CD8-positive, alpha-beta memory T cell (primary cell): ENCODE measurements at regions not wholly inside any gene's neighbourhood (a gene's known extent, or its start where the extent isn't known, plus 50 kb on each side); places are given as distances from the start of the nearest gene placed in this dataset.

Experiments
- CTCF ChIA-PET: fragments of 350-600 bp; sonication (Branson Sonifier 250); formaldehyde crosslinking; loops from one replicate; lab custom pipeline; 2021; ENCODE audit warnings: antibody characterized with exemption; lab: Charles Lee
- POLR2A ChIA-PET: fragments of 350-600 bp; sonication (Branson Sonifier 250); formaldehyde crosslinking; loops from one replicate; lab custom pipeline; 2021; ENCODE audit warnings: antibody characterized with exemption; lab: Charles Lee
- DNase-seq, 5 donors: peaks; one replicate each; pipeline versions ENCODE4 v3.0.0 to v3.0.0-alpha.2; 2020 to 2022; ENCODE audit warnings: mixed read lengths in 1 of 5
- H3K27ac ChIP-seq: one replicate; pipeline ENCODE4 v1.7.0; 2013; ENCODE audit warnings: low read depth, mild to moderate bottlenecking, low read length, moderate library complexity
- H3K27me3 ChIP-seq: 2 replicates; pipeline ENCODE4 v1.7.0; 2013; ENCODE audit warnings: low read length, mild to moderate bottlenecking; ENCODE audit not compliant: insufficient read depth, poor library complexity, severe bottlenecking
- H3K36me3 ChIP-seq: 2 replicates; pipeline ENCODE4 v1.7.0; 2013; ENCODE audit warnings: mild to moderate bottlenecking, low read length, moderate library complexity; ENCODE audit not compliant: insufficient read depth
- H3K4me1 ChIP-seq: 2 replicates; pipeline ENCODE4 v1.7.0; 2013; ENCODE audit warnings: mild to moderate bottlenecking, low read length, moderate library complexity; ENCODE audit not compliant: insufficient read depth
- H3K4me3 ChIP-seq: 2 replicates; pipeline ENCODE4 v1.7.0; 2013; ENCODE audit warnings: mild to moderate bottlenecking, low read length
- H3K9me3 ChIP-seq: 2 replicates; pipeline ENCODE4 v1.7.0; 2013; ENCODE audit warnings: mild to moderate bottlenecking, low read length
- H3K27ac Mint-ChIP-seq, 8 donors: one replicate each; pipeline ENCODE4 v1.8.0; 2020 to 2021; ENCODE audit warnings: mixed read lengths in 8 of 8, mild to moderate bottlenecking in 6 of 8, inconsistent platforms in 3 of 8, moderate library complexity in 3 of 8
- H3K27me3 Mint-ChIP-seq, 2 donors: one replicate each; pipeline ENCODE4 v1.8.0; 2020 to 2021; ENCODE audit warnings: mixed read lengths in 2 of 2, mild to moderate bottlenecking in 1 of 2, moderate library complexity in 1 of 2
- H3K36me3 Mint-ChIP-seq, 3 donors: one replicate each; pipeline ENCODE4 v1.8.0; 2020 to 2021; ENCODE audit warnings: mixed read lengths in 3 of 3, inconsistent platforms in 1 of 3, mild to moderate bottlenecking in 1 of 3
- H3K4me1 Mint-ChIP-seq, 3 donors: one replicate each; pipeline ENCODE4 v1.8.0; 2020 to 2021; ENCODE audit warnings: mixed read lengths in 3 of 3, inconsistent platforms in 1 of 3, mild to moderate bottlenecking in 1 of 3
- H3K4me3 Mint-ChIP-seq, 7 donors: one replicate each; pipeline ENCODE4 v1.8.0; 2020 to 2021; ENCODE audit warnings: mixed read lengths in 7 of 7, mild to moderate bottlenecking in 6 of 7, moderate library complexity in 4 of 7, inconsistent platforms in 2 of 7
- H3K9me3 Mint-ChIP-seq, 5 donors: one replicate each; pipeline ENCODE4 v1.8.0; 2020 to 2022; ENCODE audit warnings: mixed read lengths in 5 of 5, mild to moderate bottlenecking in 3 of 5, moderate library complexity in 2 of 5, inconsistent platforms in 1 of 5

DNA sequence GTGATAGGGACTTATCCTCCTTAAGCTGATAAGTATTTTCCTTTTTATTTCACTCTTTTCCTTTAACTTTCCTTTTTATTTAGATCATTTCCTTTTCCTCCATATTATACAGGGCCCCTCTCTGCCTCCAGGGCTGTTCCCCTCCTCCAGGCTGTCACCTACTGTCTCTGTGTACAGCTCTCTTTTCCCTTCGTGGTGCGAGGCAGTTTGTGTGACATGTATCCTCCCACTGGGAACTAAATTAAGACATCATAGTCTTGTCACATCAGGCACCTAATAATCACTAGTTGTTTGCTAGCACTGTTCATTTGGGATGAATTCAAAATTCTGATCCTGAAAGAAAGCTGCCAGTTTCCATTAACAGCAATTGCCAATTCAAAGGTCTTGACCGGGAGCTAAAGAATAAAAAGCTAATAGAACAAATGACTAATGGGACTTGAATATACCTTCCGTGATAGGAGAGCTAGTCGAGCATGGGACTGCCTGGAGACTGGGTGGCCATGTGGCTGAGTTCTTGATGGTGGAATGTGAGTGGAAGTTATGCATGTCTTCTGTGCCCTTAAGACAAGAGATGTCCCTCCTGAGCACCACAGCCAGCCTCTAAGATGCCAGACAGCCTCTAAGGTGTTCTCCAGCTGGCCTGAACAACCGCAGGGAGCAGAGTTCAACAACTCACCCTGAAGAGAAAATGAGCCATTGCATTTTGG is 77.7 kb upstream of the LRRC55 start:
- CTCF ChIA-PET = interaction anchor here (0.9 kb wide), 1 partner anchor 15 kb away, joined by 3 read pairs; no protein-coding TSS in a partner anchor
- H3K4me3 ChIP-seq = no peak overlapping the region
- H3K9me3 ChIP-seq = no peaks in the 10 kb centered on the region
- Mint-ChIP-seq H3K36me3 (no peaks in the 10 kb centered on the region), H3K4me3 (no peak overlapping the region), H3K9me3 (peaks cover 4 to 13% (median 6%) of the 10 kb centered on the region in 5 donors), H3K27me3 (no peaks in the 10 kb centered on the region), H3K4me1 (no peaks in the 10 kb centered on the region), H3K27ac (no peak overlapping the region)
- no peaks in the 10 kb centered on the region for H3K36me3 ChIP-seq
- POLR2A ChIA-PET = no interaction called here
- no peak for DNase-seq
- no peaks in the 10 kb centered on the region for H3K4me1 ChIP-seq
- no peak overlapping the region for H3K27ac ChIP-seq
- H3K27me3 ChIP-seq = no peaks in the 10 kb centered on the region

DNA sequence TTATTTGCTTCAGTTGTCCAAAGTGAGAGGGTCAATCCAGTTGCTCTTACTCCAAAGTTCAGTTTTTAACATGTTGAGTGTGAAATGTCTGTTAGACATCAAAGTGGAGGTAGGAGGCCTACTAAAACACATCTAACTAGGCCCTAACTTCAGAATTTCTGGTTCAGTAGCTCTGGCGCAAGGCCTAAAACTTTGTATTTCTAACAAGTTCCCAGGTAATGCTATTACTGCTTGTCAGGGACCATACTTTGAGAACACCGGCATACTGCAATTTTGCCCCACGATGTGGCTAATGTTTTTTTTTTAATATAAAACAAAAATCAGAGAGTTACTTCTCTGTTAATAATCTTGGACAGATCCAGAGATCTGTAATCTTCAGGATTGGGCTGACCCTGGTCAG is 72.4 kb upstream of the LRRC55 start:
- H3K27ac Mint-ChIP-seq = no peak overlapping the region
- H3K36me3 Mint-ChIP-seq = no peaks in the 10 kb centered on the region
- H3K9me3 Mint-ChIP-seq = peaks cover 6 to 15% (median 12%) of the 10 kb centered on the region in 5 donors
- Histone ChIP-seq H3K27ac (no peak overlapping the region), H3K4me1 (no peaks in the 10 kb centered on the region), H3K9me3 (no peaks in the 10 kb centered on the region), H3K27me3 (no peaks in the 10 kb centered on the region), H3K4me3 (no peak overlapping the region), H3K36me3 (no peaks in the 10 kb centered on the region)
- no peak for DNase-seq
- no peaks in the 10 kb centered on the region for H3K4me1 Mint-ChIP-seq
- ChIA-PET CTCF (no interaction called here), POLR2A (no interaction called here)
- H3K27me3 Mint-ChIP-seq = no peaks in the 10 kb centered on the region
- H3K4me3 Mint-ChIP-seq = no peak overlapping the region

DNA sequence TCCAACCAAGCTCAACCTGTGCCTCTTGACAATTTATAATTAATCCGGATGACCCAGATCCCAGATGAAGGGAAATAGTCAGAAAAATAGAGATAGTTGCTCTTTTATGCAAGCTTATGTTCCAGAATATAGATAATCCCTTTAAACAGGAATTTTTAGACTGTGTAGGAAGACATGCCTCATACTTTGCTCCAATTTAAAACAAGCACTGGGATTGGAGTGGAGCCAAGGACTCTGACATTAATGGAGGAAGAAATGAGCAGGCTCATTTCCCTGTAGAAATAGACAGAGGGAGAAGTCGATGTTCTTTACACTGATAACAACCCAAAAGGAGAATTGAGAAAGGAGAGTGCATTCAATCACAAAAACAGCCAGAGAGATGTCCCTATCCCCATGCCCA is 70.1 kb upstream of the LRRC55 start:
- no peaks in the 10 kb centered on the region for H3K27me3 Mint-ChIP-seq
- no peak overlapping the region for H3K4me3 Mint-ChIP-seq
- Histone ChIP-seq H3K9me3 (no peaks in the 10 kb centered on the region), H3K4me1 (no peaks in the 10 kb centered on the region), H3K36me3 (no peaks in the 10 kb centered on the region), H3K4me3 (no peak overlapping the region), H3K27ac (no peak overlapping the region), H3K27me3 (no peaks in the 10 kb centered on the region)
- peaks cover 2 to 12% (median 8%) of the 10 kb centered on the region in 5 donors for H3K9me3 Mint-ChIP-seq
- CTCF ChIA-PET = no interaction called here
- H3K4me1 Mint-ChIP-seq = no peaks in the 10 kb centered on the region
- H3K27ac Mint-ChIP-seq = no peak overlapping the region
- H3K36me3 Mint-ChIP-seq = no peaks in the 10 kb centered on the region
- no peak for DNase-seq
- POLR2A ChIA-PET = no interaction called here

DNA sequence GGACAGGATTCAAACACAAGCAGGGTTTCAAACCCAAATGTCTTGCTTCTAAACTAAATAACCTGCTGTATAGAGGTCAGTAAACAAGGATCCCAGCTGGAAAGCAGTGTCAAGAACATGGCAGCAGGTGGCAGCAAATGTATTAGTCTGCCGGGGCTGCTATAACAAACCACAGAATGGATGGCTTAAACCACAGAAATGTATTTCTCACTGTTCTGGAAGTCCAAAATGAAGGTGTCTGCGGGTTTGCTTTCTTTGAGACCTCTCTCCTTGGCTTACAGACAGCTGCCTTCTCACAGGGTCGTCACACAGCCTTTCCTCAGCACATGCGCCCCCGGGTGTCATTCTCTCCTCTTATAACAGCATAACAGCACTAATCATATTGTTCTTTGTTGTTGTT is 65.1 kb upstream of the LRRC55 start:
- no peaks in the 10 kb centered on the region for H3K36me3 Mint-ChIP-seq
- H3K27ac ChIP-seq = no peak overlapping the region
- ChIA-PET POLR2A (no interaction called here), CTCF (no interaction called here)
- H3K4me1 Mint-ChIP-seq = no peaks in the 10 kb centered on the region
- no peaks in the 10 kb centered on the region for H3K36me3 ChIP-seq
- H3K4me3 ChIP-seq = no peak overlapping the region
- no peak overlapping the region for H3K4me3 Mint-ChIP-seq
- H3K4me1 ChIP-seq = no peaks in the 10 kb centered on the region
- no peak for DNase-seq
- no peak overlapping the region for H3K27ac Mint-ChIP-seq
- no peaks in the 10 kb centered on the region for H3K9me3 ChIP-seq
- no peaks in the 10 kb centered on the region for H3K27me3 ChIP-seq
- H3K9me3 Mint-ChIP-seq = peaks cover 0 to 3% (median 0%) of the 10 kb centered on the region in 5 donors
- H3K27me3 Mint-ChIP-seq = peaks cover 1 to 5% of the 10 kb centered on the region in 2 donors

DNA sequence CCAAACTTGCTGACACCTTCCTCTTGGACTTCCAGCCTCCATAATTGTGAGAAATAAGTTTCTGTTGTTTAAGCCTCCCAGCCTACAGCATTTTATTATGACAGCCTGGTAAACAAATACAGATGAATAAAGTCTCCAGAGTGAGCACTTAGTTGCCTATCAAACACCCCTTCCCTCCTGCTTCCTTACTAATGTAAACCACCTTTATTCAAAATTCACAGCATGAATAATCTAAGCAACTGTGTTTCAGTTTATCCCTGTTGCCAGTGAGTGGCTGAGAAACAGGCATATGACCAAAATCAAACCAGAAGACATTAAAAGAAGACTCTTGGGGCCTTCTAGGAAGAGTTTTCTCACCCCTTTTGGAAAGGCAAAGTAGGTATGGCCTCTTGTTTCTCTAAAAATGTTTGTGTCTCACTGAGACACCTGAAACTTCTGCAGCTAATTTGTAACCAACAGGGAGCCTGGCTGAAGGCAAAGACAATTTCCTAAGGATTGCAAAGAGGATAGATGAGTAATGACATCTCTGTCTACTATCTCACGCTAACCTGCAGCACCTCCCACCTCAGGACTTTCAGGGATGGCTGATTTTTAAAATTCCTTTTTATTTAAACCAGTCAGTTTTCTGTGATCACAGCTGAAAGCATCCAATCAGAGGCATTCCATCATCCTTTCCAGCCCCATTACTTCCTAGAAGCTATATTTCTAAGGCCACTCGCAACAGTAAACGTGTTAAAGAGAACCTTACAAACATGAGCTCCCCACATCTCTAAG is 61.4 kb upstream of the LRRC55 start:
- Histone ChIP-seq H3K4me1 (no peaks in the 10 kb centered on the region), H3K9me3 (no peaks in the 10 kb centered on the region)

DNA sequence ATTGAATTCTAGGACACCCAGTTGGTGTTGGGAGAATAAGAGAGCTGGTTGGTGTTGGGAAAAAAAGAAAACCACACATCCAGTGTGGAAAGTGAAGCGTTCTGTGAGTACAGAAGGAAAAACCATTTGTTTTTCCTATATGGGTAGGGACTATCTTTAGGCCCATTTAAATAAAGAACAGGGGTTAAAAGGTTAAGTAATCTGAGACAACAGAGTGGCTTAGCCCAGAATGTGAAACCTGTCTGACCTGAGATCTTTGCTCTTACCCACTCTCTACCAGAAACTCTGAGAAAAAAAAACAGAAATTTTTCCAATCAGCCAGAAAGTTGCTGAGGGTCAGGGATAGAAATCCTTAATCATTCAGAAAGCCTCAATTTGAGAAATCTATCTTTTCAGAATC is 59.8 kb upstream of the LRRC55 start:
- ChIA-PET POLR2A (no interaction called here), CTCF (no interaction called here)
- Mint-ChIP-seq H3K36me3 (no peaks in the 10 kb centered on the region), H3K27me3 (peaks cover 15 to 27% of the 10 kb centered on the region in 2 donors), H3K4me1 (no peaks in the 10 kb centered on the region), H3K4me3 (no peak overlapping the region), H3K27ac (no peak overlapping the region), H3K9me3 (peaks cover 0 to 3% (median 3%) of the 10 kb centered on the region in 5 donors)
- Histone ChIP-seq H3K27me3 (no peaks in the 10 kb centered on the region), H3K4me3 (no peak overlapping the region), H3K4me1 (no peaks in the 10 kb centered on the region), H3K9me3 (no peaks in the 10 kb centered on the region), H3K36me3 (no peaks in the 10 kb centered on the region), H3K27ac (no peak overlapping the region)
- no peak for DNase-seq

More for the DNA sequence above, 61.4 kb upstream of the LRRC55 start:
- Histone ChIP-seq H3K36me3 (no peaks in the 10 kb centered on the region), H3K27me3 (no peaks in the 10 kb centered on the region), H3K4me3 (no peak overlapping the region), H3K27ac (no peak overlapping the region)
- DNase-seq = no peak
- H3K4me1 Mint-ChIP-seq = no peaks in the 10 kb centered on the region
- ChIA-PET POLR2A (no interaction called here), CTCF (no interaction called here)
- H3K36me3 Mint-ChIP-seq = no peaks in the 10 kb centered on the region
- H3K27me3 Mint-ChIP-seq = peaks cover 11 to 13% of the 10 kb centered on the region in 2 donors
- peaks cover 0 to 3% (median 2%) of the 10 kb centered on the region in 5 donors for H3K9me3 Mint-ChIP-seq
- H3K4me3 Mint-ChIP-seq = no peak overlapping the region
- no peak overlapping the region for H3K27ac Mint-ChIP-seq

DNA sequence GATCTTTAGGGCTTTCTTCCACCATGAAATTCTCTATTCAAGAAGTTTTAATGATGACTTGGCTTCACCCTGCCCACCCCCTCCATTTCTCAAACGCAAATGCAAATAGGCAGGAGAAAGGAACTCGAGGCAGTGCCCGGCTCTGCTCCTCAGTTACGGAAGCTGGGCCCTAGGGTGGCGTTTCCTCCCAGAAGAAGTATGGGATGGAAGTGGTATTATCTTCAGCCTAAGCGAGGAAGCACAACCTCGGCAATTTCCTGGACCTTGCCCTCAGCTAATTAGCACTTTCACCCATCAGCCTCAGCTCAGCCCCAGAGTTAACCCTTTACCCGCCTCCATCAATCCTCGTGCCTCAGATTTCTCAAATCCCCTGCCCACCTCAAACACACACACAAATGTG is 58.2 kb upstream of the LRRC55 start:
- Histone ChIP-seq H3K36me3 (no peaks in the 10 kb centered on the region), H3K27me3 (no peaks in the 10 kb centered on the region), H3K27ac (no peak overlapping the region), H3K9me3 (no peaks in the 10 kb centered on the region), H3K4me1 (no peaks in the 10 kb centered on the region), H3K4me3 (no peak overlapping the region)
- Mint-ChIP-seq H3K4me1 (no peaks in the 10 kb centered on the region), H3K27me3 (peaks cover 16 to 28% of the 10 kb centered on the region in 2 donors), H3K36me3 (no peaks in the 10 kb centered on the region), H3K27ac (no peak overlapping the region), H3K4me3 (no peak overlapping the region), H3K9me3 (peaks cover 0 to 5% (median 3%) of the 10 kb centered on the region in 5 donors)
- CTCF ChIA-PET = no interaction called here
- no peak for DNase-seq
- POLR2A ChIA-PET = no interaction called here

DNA sequence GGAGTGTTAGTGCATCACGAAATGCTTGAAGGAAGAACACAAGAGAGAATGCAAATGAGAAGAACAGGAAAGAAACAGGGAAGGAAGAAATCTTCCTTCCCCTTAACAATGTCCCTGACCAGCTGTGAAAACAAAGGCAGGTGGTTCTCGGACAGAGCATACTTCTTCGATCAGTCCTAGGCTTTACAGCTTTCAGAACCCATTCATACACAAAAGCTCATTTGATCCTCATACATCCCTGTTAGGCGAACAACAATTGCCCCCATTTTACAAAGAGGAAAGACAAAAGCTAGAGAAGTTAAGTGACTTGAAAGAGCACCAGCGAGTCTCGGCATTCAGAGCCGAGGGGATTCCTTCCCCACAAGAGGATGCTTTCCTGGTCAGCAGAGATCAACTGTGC is 57.2 kb upstream of the LRRC55 start:
- Mint-ChIP-seq H3K36me3 (no peaks in the 10 kb centered on the region), H3K27ac (no peak overlapping the region), H3K4me3 (no peak overlapping the region), H3K9me3 (peaks cover 0 to 5% (median 3%) of the 10 kb centered on the region in 5 donors), H3K4me1 (no peaks in the 10 kb centered on the region), H3K27me3 (peaks cover 16 to 33% of the 10 kb centered on the region in 2 donors)
- no peaks in the 10 kb centered on the region for H3K4me1 ChIP-seq
- no peak overlapping the region for H3K27ac ChIP-seq
- POLR2A ChIA-PET = no interaction called here
- no peak overlapping the region for H3K4me3 ChIP-seq
- H3K36me3 ChIP-seq = no peaks in the 10 kb centered on the region
- CTCF ChIA-PET = no interaction called here
- H3K9me3 ChIP-seq = no peaks in the 10 kb centered on the region
- no peak for DNase-seq
- H3K27me3 ChIP-seq = no peaks in the 10 kb centered on the region
